HG03066 (cell line): ENCODE measurements at regions not wholly inside any gene's neighbourhood (a gene's known extent, or its start where the extent isn't known, plus 50 kb on each side); places are given as distances from the start of the nearest gene placed in this dataset.

Experiments used
- ATAC-seq: cut with Tn5 transposase; IDR thresholded peaks from one replicate; pipeline ENCODE4 v1.9.1; 2021; ENCODE audit warnings: low read depth; ENCODE audit not compliant: unreplicated experiment

GRCh38 chr7:17506596-17506995 lies 208.1 kb downstream of the AHR start:
- no peak for ATAC-seq

GRCh38 chr7:17507717-17508116 lies 209.3 kb downstream of the AHR start:
- ATAC-seq = no peak

GRCh38 chr7:17512181-17512675 lies 213.8 kb downstream of the AHR start:
- ATAC-seq = no peak

- no peak for ATAC-seq
Observed at GRCh38 chr7:17516771-17517170, 218.3 kb downstream of the AHR start.

- ATAC-seq = no peak
Observed at GRCh38 chr7:17520941-17521340, 222.5 kb downstream of the AHR start.

GRCh38 chr7:17521437-17521836 lies 223.0 kb downstream of the AHR start:
- no peak for ATAC-seq

GRCh38 chr7:17523813-17524739 lies 225.6 kb downstream of the AHR start:
- ATAC-seq = no peak

GRCh38 chr7:17524746-17525145 lies 226.3 kb downstream of the AHR start:
- no peak for ATAC-seq

- no peak for ATAC-seq
Observed at GRCh38 chr7:17526621-17527020, 228.2 kb downstream of the AHR start.

GRCh38 chr7:17528636-17529035 lies 230.2 kb downstream of the AHR start:
- ATAC-seq = no peak

- no peak for ATAC-seq
Observed at GRCh38 chr7:17530244-17530643, 231.8 kb downstream of the AHR start.

GRCh38 chr7:17530741-17531421 lies 232.4 kb downstream of the AHR start:
- no peak for ATAC-seq

- ATAC-seq = no peak
Observed at GRCh38 chr7:17532861-17533404, 234.5 kb downstream of the AHR start.

GRCh38 chr7:17534348-17534747 lies 235.9 kb downstream of the AHR start:
- no peak for ATAC-seq

GRCh38 chr7:17535776-17536175 lies 237.3 kb downstream of the AHR start:
- no peak for ATAC-seq

- no peak for ATAC-seq
Observed at GRCh38 chr7:17544401-17544800, 245.9 kb downstream of the AHR start.

- no peak for ATAC-seq
Observed at GRCh38 chr7:17545348-17545747, 246.9 kb downstream of the AHR start.

GRCh38 chr7:17546189-17546588 lies 247.7 kb downstream of the AHR start:
- no peak for ATAC-seq

- ATAC-seq = no peak
Observed at GRCh38 chr7:17546592-17546991, 248.1 kb downstream of the AHR start.

GRCh38 chr7:17548014-17548653 lies 249.7 kb downstream of the AHR start:
- ATAC-seq = no peak

GRCh38 chr7:17549406-17549805 lies 251.0 kb downstream of the AHR start:
- ATAC-seq = no peak
